H1 (cell line): ENCODE measurements at regions not wholly inside any gene's neighbourhood (a gene's known extent, or its start where the extent isn't known, plus 50 kb on each side); places are given as distances from the start of the nearest gene placed in this dataset.

Experiments used
- CTCF ChIA-PET: fragments of 300-600 bp; sonication (Branson Sonifier 250); formaldehyde crosslinking; loops from one replicate; lab custom pipeline; 2021; ENCODE audit not compliant: partially characterized antibody; lab: Charles Lee
- POLR2A ChIA-PET: fragments of 300-600 bp; sonication (Branson Sonifier 250); formaldehyde crosslinking; loops from one replicate; lab custom pipeline; 2021; ENCODE audit warnings: inconsistent platforms; ENCODE audit not compliant: partially characterized antibody; lab: Charles Lee
- DNase-seq, 2 experiments: peaks; one replicate each; pipeline versions ENCODE4 v3.0.0 to v3.0.0-alpha.2; 2010 to 2022; ENCODE audit warnings: low spot score in 2 of 2, low read depth in 1 of 2, mixed read lengths in 1 of 2
- FAIRE-seq: peaks from 2 replicates; lab custom pipeline; 2011; peaks lifted over from hg19 to GRCh38; lab: Jason Lieb, UNC
- H2AFZ ChIP-seq: 2 replicates; pipeline ENCODE4 v1.8.1; 2012; ENCODE audit warnings: low read length, inconsistent platforms
- H2AK5ac ChIP-seq: 2 replicates; pipeline ENCODE4 v1.6.1; 2013; ENCODE audit warnings: low read depth, low read length
- H2BK120ac ChIP-seq: replicated peaks from 2 replicates; pipeline ENCODE3; 2013; ENCODE audit warnings: low read depth, low read length, inconsistent platforms
- H2BK12ac ChIP-seq: 2 replicates; pipeline ENCODE4 v1.6.1; 2013; ENCODE audit warnings: low read depth, low read length
- H2BK15ac ChIP-seq: 2 replicates; pipeline ENCODE4 v1.6.1; 2013; ENCODE audit warnings: low read length
- H2BK20ac ChIP-seq: 2 replicates; pipeline ENCODE4 v1.6.1; 2013; ENCODE audit warnings: low read length
- H2BK5ac ChIP-seq: 2 replicates; pipeline ENCODE4 v1.6.1; 2013; ENCODE audit warnings: low read depth, low read length
- H3K14ac ChIP-seq: 2 replicates; pipeline ENCODE4 v1.6.1; 2013; ENCODE audit warnings: inconsistent platforms; ENCODE audit not compliant: insufficient read length
- H3K18ac ChIP-seq: 2 replicates; pipeline ENCODE4 v1.6.1; 2013; ENCODE audit warnings: low read length; ENCODE audit errors: extremely low read depth
- H3K23ac ChIP-seq: 2 replicates; pipeline ENCODE4 v1.6.1; 2013; ENCODE audit warnings: inconsistent platforms; ENCODE audit not compliant: insufficient read length
- H3K23me2 ChIP-seq: 2 replicates; pipeline ENCODE4 v1.6.1; 2013; ENCODE audit warnings: low read depth, low read length
- H3K27ac ChIP-seq: 2 replicates; pipeline ENCODE4 v1.6.1; 2011; ENCODE audit warnings: low read depth, low read length, inconsistent platforms
- H3K27me3 ChIP-seq, 4 experiments: replicated peaks in 1 of 4; 1 replicate in 1 of 4; 2 replicates in 3 of 4; pipeline versions ENCODE4 v1.6.1 to v1.8.1; 2011 to 2013; ENCODE audit warnings: low read length in 3 of 4, mild to moderate bottlenecking in 3 of 4, inconsistent platforms in 2 of 4, mixed read lengths in 2 of 4, moderate library complexity in 1 of 4; ENCODE audit not compliant: control insufficient read depth in 3 of 4, insufficient read depth in 3 of 4; ENCODE audit errors: extremely low read depth in 1 of 4
- H3K36me3 ChIP-seq, 4 experiments: 2 replicates each; pipeline versions ENCODE4 v1.6.1 to v1.8.1; 2011 to 2013; ENCODE audit warnings: mild to moderate bottlenecking in 4 of 4, low read length in 3 of 4, moderate library complexity in 2 of 4, control low read depth in 1 of 4, inconsistent platforms in 1 of 4; ENCODE audit not compliant: insufficient read depth in 4 of 4, control insufficient read depth in 2 of 4
- H3K4ac ChIP-seq: replicated peaks from 2 replicates; pipeline ENCODE3; 2013; ENCODE audit warnings: low read length, low read depth, mixed read lengths, inconsistent platforms; ENCODE audit not compliant: insufficient read length
- H3K4me1 ChIP-seq, 4 experiments: replicated peaks in 1 of 4; 1 replicate in 1 of 4; 2 replicates in 3 of 4; pipeline versions ENCODE4 v1.6.1 to v1.8.1; 2011 to 2013; ENCODE audit warnings: low read length in 3 of 4, inconsistent platforms in 2 of 4, mixed read lengths in 1 of 4; ENCODE audit not compliant: insufficient read depth in 4 of 4, control insufficient read depth in 3 of 4
- H3K4me2 ChIP-seq, 2 experiments: 2 replicates each; pipeline versions ENCODE4 v1.6.1 to v1.8.1; 2011 to 2013; ENCODE audit warnings: low read depth in 2 of 2, low read length in 2 of 2, control low read depth in 1 of 2, inconsistent platforms in 1 of 2, mild to moderate bottlenecking in 1 of 2; ENCODE audit not compliant: insufficient read depth in 1 of 2
- H3K4me3 ChIP-seq, 4 experiments: fragments of 200-600, 300-600 bp in 1 of 4; sonication (generic), shearing (Covaris generic), sonication (Bioruptor Twin) in 1 of 4; 2 replicates each; pipeline versions ENCODE4 v1.5.1 to v1.8.1; 2011 to 2016; ENCODE audit warnings: low read length in 4 of 4, low read depth in 3 of 4, control low read depth in 2 of 4, inconsistent platforms in 2 of 4, mild to moderate bottlenecking in 2 of 4, mixed read lengths in 1 of 4, moderate library complexity in 1 of 4; ENCODE audit not compliant: insufficient read depth in 2 of 4; ENCODE audit errors: extremely low read depth in 1 of 4
- H3K56ac ChIP-seq: replicated peaks from 2 replicates; pipeline ENCODE3; 2013; ENCODE audit warnings: low read depth, mild to moderate bottlenecking, mixed read lengths, low read length, inconsistent platforms; ENCODE audit not compliant: insufficient read length
- H3K79me1 ChIP-seq: 2 replicates; pipeline ENCODE4 v1.6.1; 2013; ENCODE audit warnings: low read depth, low read length, control low read depth
- H3K79me2 ChIP-seq, 2 experiments: 2 replicates each; pipeline versions ENCODE4 v1.6.1 to v1.8.1; 2012 to 2013; ENCODE audit warnings: low read length in 2 of 2, mild to moderate bottlenecking in 2 of 2, inconsistent platforms in 1 of 2; ENCODE audit not compliant: insufficient read depth in 2 of 2, control insufficient read depth in 1 of 2
- H3K9ac ChIP-seq, 4 experiments: replicated peaks in 1 of 4; 1 replicate in 1 of 4; 2 replicates in 3 of 4; pipeline versions ENCODE4 v1.6.1 to v1.8.1; 2011 to 2013; ENCODE audit warnings: low read depth in 3 of 4, low read length in 3 of 4, control low read depth in 2 of 4, mild to moderate bottlenecking in 2 of 4, moderate library complexity in 2 of 4, inconsistent platforms in 1 of 4; ENCODE audit errors: extremely low read depth in 1 of 4
- H3K9me3 ChIP-seq, 2 experiments: 2 replicates each; pipeline versions ENCODE4 v1.6.1 to v1.8.1; 2012 to 2013; ENCODE audit warnings: mild to moderate bottlenecking in 2 of 2, moderate library complexity in 2 of 2, control low read depth in 1 of 2, inconsistent platforms in 1 of 2, low read depth in 1 of 2, low read length in 1 of 2, mixed read lengths in 1 of 2; ENCODE audit not compliant: insufficient read depth in 2 of 2
- H4K20me1 ChIP-seq, 2 experiments: replicated peaks in 1 of 2; 2 replicates each; pipeline versions ENCODE3 to v1.8.1; 2011 to 2013; ENCODE audit warnings: inconsistent platforms in 2 of 2, low read length in 2 of 2, mild to moderate bottlenecking in 1 of 2; ENCODE audit not compliant: insufficient read depth in 2 of 2, control insufficient read depth in 1 of 2
- H4K5ac ChIP-seq: 2 replicates; pipeline ENCODE4 v1.6.1; 2013; ENCODE audit warnings: low read length, low read depth, mixed read lengths, inconsistent platforms; ENCODE audit not compliant: insufficient read length
- H4K8ac ChIP-seq: 2 replicates; pipeline ENCODE4 v1.8.0; 2013; ENCODE audit warnings: mild to moderate bottlenecking, moderate library complexity, low read length, inconsistent platforms; ENCODE audit not compliant: insufficient read depth; ENCODE audit errors: extremely low read depth
- H4K91ac ChIP-seq: replicated peaks from 2 replicates; pipeline ENCODE3; 2013; ENCODE audit warnings: low read length, mixed read lengths, inconsistent platforms; ENCODE audit not compliant: insufficient read length
- ASH2L ChIP-seq: fragments of 200-600, 300-600 bp; sonication (generic); IDR thresholded peaks from one replicate; pipeline ENCODE4 v1.7.1; 2017; ENCODE audit warnings: low read length
- CEBPB ChIP-seq: IDR thresholded peaks from 2 replicates; pipeline ENCODE4 v1.6.1; 2012; ENCODE audit warnings: low read depth, low read length
- CHD1 ChIP-seq: IDR thresholded peaks from 2 replicates; pipeline ENCODE4 v1.6.1; 2012; ENCODE audit warnings: low read depth, low read length, improper control_type of control experiment
- CHD2 ChIP-seq: IDR thresholded peaks from 2 replicates; pipeline ENCODE4 v1.6.1; 2012; ENCODE audit warnings: low read length, improper control_type of control experiment
- CREB1 ChIP-seq: IDR thresholded peaks from 2 replicates; pipeline ENCODE4 v1.6.1; 2012; ENCODE audit warnings: inconsistent platforms
- EGR1 ChIP-seq: IDR thresholded peaks from 2 replicates; pipeline ENCODE4 v1.6.1; 2011; ENCODE audit warnings: low read depth, low read length, borderline replicate concordance
- JUND ChIP-seq: IDR thresholded peaks from 2 replicates; pipeline ENCODE4 v1.6.1; 2011; ENCODE audit warnings: mild to moderate bottlenecking, improper control_type of control experiment, low read length
- PHF8 ChIP-seq: fragments of 200-600 bp; sonication (generic); conservative IDR thresholded peaks from 2 replicates; pipeline ENCODE4 v1.7.1; 2012; ENCODE audit warnings: low read depth, mild to moderate bottlenecking, inconsistent platforms, low read length, moderate library complexity
- POLR2A ChIP-seq, 2 experiments: IDR thresholded peaks; 1 replicate in 1 of 2; 2 replicates in 1 of 2; pipeline ENCODE4 v1.6.1; 2011; ENCODE audit warnings: low read depth in 2 of 2, low read length in 2 of 2, mild to moderate bottlenecking in 2 of 2; ENCODE audit errors: control extremely low read depth in 1 of 2
- POU5F1 ChIP-seq: IDR thresholded peaks from 2 replicates; pipeline ENCODE4 v1.6.1; 2011; ENCODE audit warnings: low read depth, mild to moderate bottlenecking, low read length, moderate library complexity
- RFX5 ChIP-seq: IDR thresholded peaks from 2 replicates; pipeline ENCODE4 v1.6.1; 2011; ENCODE audit warnings: low read depth, low read length, improper control_type of control experiment, borderline replicate concordance
- RNF2 ChIP-seq: fragments of 200-900, 300-1000 bp; sonication (generic); IDR thresholded peaks from 2 replicates; pipeline ENCODE4 v1.7.1; 2016; ENCODE audit warnings: borderline replicate concordance, low read depth, mild to moderate bottlenecking, antibody characterized with exemption, low read length; ENCODE audit not compliant: poor library complexity, severe bottlenecking; ENCODE audit errors: missing control alignments
- SP2 ChIP-seq: IDR thresholded peaks from 2 replicates; pipeline ENCODE4 v1.6.1; 2012; ENCODE audit warnings: mild to moderate bottlenecking, low read length, inconsistent platforms
- SUZ12 ChIP-seq: fragments of 200-600 bp; sonication (generic); IDR thresholded peaks from 2 replicates; pipeline ENCODE4 v1.6.1; 2012; ENCODE audit warnings: mild to moderate bottlenecking, inconsistent platforms, low read length, moderate library complexity, mixed read lengths
- TAF1 ChIP-seq: IDR thresholded peaks from 2 replicates; pipeline ENCODE4 v1.6.1; 2011; ENCODE audit warnings: mild to moderate bottlenecking, low read depth, low read length
- TBP ChIP-seq: IDR thresholded peaks from 2 replicates; pipeline ENCODE4 v1.6.1; 2011; ENCODE audit warnings: low read depth, low read length, improper control_type of control experiment
- WGBS, 2 experiments: shearing (Covaris generic) in 1 of 2; methylation state at CpG; one replicate each; pipeline versions ENCODE4 v1.1.6 to v1.1.7; 2013 to 2015; ENCODE audit warnings: low lambda C conversion rate in 2 of 2, mixed read lengths in 2 of 2, inconsistent platforms in 1 of 2, low coverage in 1 of 2, missing lambda C conversion rate in 1 of 2; ENCODE audit not compliant: insufficient replicate concordance in 2 of 2, insufficient coverage in 1 of 2, insufficient read length in 1 of 2; ENCODE audit errors: extremely low coverage in 1 of 2, missing lambda C conversion rate in 1 of 2; 5-methylcytosine and 5-hydroxymethylcytosine counted together

DNA sequence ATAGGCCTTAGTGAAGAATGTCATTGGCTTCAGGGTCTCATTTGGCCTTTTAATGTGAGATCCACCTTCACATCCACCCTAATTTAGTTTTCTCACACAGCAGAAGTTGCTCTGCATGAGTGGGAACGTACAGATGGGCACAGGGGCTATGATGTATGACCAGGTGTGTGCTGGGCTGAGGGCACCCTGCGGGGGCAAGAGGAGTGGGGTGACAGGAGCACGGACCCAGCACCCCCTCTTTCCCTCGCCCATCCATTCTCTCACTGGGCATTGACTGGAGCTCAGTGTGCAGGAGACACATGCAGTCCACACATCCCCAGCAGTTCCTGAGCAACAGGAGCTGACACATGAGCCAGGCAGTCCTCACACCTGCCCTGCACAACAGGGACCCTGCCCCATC, 95.1 kb upstream of the PPP2R2D start:
- ChIA-PET POLR2A (no interaction called here), CTCF (interaction anchor here (0.7 to 2.0 kb wide), 6 partner anchors 11 to 137 kb away, joined by 3 to 6 read pairs (median 4); no protein-coding TSS in a partner anchor)
- Histone ChIP-seq H2BK12ac (peak overlapping the region; percentile 90; the same call in 1 of the 2 replicates), H3K23me2 (no peaks in the 10 kb centered on the region), H3K18ac (no peak overlapping the region), H3K79me2 (no peaks in the 10 kb centered on the region), H2BK20ac (peak overlapping the region; percentile 80; the same call in 1 of the 2 replicates), H3K79me1 (no peaks in the 10 kb centered on the region), H2BK120ac (no peak overlapping the region), H2AK5ac (peak overlapping the region; percentile 93; the same call in 1 of the 2 replicates), H3K27me3 (no peaks in the 10 kb centered on the region; a peak in 1 of 7 replicates), H3K23ac (no peak overlapping the region), H3K9me3 (no peaks in the 10 kb centered on the region), H3K27ac (no peak overlapping the region), H2AFZ (no peak overlapping the region), H3K14ac (no peak overlapping the region), H3K4me2 (no peak overlapping the region), H4K91ac (peak overlapping the region; percentile 70), H3K4ac (peak overlapping the region; percentile 83), H3K56ac (no peak overlapping the region), H3K9ac (no peak overlapping the region), H2BK5ac (peak overlapping the region; percentile 78), H2BK15ac (peak overlapping the region; percentile 81; the same call in 1 of the 2 replicates), H3K36me3 (no peaks in the 10 kb centered on the region), H3K4me3 (no peak overlapping the region), H4K20me1 (peaks cover 0 to 2% of the 10 kb centered on the region in 2 experiments), H3K4me1 (peaks cover 0 to 7% (median 1%) of the 10 kb centered on the region in 4 experiments; a peak in 3 of 7 replicates), H4K8ac (no peak overlapping the region), H4K5ac (no peak overlapping the region)
- FAIRE-seq (no peak), DNase-seq (no peak)
- no peak for TF ChIP-seq PHF8
- no peak for TF ChIP-seq JUND
- TF ChIP-seq ASH2L, result no peak
- no peak for TF ChIP-seq CREB1
- no peak for TF ChIP-seq RNF2
- no peak for TF ChIP-seq CEBPB
- TF ChIP-seq SUZ12, result no peak
- no peak for TF ChIP-seq TBP
- TF ChIP-seq POU5F1, result no peak
- TF ChIP-seq POLR2A (IDR thresholded peaks at IDR 0.05; ENCODE audit: control extremely low read depth in 1 of 2, low read depth in 2 of 2, low read length in 2 of 2), result no peak
- no peak for TF ChIP-seq CHD2
- no peak for TF ChIP-seq TAF1
- no peak for TF ChIP-seq RFX5
- TF ChIP-seq CHD1, result no peak
- TF ChIP-seq EGR1, result no peak
- no peak for TF ChIP-seq SP2
- WGBS, 2 experiments, result 87% methylated on average over 4 of the region's 4 CpGs; no CpG with 5 or more reads in 1 of the 2 experiments
